HFFc6 (cell line): ENCODE measurements at regions not wholly inside any gene's neighbourhood (a gene's known extent, or its start where the extent isn't known, plus 50 kb on each side); places are given as distances from the start of the nearest gene placed in this dataset.

Experiments
- DNase-seq: peaks from one replicate; pipeline ENCODE4 v3.0.0-alpha.2; 2018
- H3K27ac Mint-ChIP-seq: 2 replicates; pipeline ENCODE4 v1.8.0; 2020; ENCODE audit warnings: mild to moderate bottlenecking, mixed read lengths
- H3K27me3 Mint-ChIP-seq: 2 replicates; pipeline ENCODE4 v1.8.0; 2021; ENCODE audit warnings: mild to moderate bottlenecking, moderate library complexity, mixed read lengths; ENCODE audit not compliant: insufficient read depth
- H3K36me3 Mint-ChIP-seq: 2 replicates; pipeline ENCODE4 v1.8.0; 2021; ENCODE audit warnings: low read depth, mixed read lengths
- H3K4me1 Mint-ChIP-seq: 2 replicates; pipeline ENCODE4 v1.8.0; 2020; ENCODE audit warnings: low read depth, mixed read lengths
- H3K4me3 Mint-ChIP-seq: 2 replicates; pipeline ENCODE4 v1.8.0; 2020; ENCODE audit warnings: mild to moderate bottlenecking, moderate library complexity, mixed read lengths
- H3K9me3 Mint-ChIP-seq: 2 replicates; pipeline ENCODE4 v1.8.0; 2020; ENCODE audit warnings: mild to moderate bottlenecking, mixed read lengths
- CTCF ChIP-seq: fragments of 200-600 bp; sonication (generic); IDR thresholded peaks from 2 replicates; pipeline ENCODE4 v1.5.0; 2021; ENCODE audit warnings: antibody characterized with exemption, mild to moderate bottlenecking

DNA sequence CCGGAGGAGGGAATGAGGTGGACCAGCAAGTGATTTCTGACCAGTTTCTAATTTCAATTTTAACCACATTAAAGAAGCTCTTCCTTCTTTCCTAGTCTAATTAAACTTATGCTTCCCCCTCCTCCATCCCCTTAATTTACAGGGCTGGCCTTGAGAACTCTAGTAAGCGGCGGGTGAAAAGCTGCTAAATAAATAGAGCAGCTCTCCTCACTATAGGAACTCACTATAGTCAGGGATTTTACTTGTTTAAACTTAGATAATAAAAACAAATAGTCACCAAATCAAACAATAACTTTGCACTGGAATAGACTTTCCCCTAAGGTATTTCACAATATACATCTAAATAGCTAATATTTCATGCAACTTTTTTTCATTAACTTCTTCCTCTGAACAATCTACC is 1838.2 kb upstream of the PRR20A start:
- Mint-ChIP-seq H3K4me3 (no peak overlapping the region), H3K36me3 (no peaks in the 10 kb centered on the region), H3K27me3 (no peaks in the 10 kb centered on the region), H3K4me1 (no peaks in the 10 kb centered on the region), H3K9me3 (peaks cover 34% of the 10 kb centered on the region), H3K27ac (no peak overlapping the region)
- DNase-seq = no peak
- no peak for TF ChIP-seq CTCF

DNA sequence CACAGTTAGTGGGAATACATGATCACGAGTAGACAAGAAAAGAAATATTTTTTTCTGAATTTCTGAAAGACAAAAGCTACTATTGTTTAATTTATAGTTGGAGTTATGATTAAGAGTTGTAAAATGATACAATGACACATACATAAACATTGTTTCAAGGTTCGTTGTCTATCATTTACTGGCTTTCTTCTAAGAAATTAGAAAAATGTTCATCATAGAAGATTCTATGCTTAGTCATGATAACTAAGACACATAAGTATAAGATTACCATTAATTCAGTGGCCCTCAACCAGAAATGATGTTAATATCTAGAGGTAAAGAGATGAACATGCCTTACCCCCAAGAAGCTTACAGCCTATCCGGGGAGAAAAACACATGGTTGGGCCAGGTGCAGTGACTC is 1832.8 kb upstream of the PRR20A start:
- Mint-ChIP-seq H3K27ac (no peak overlapping the region), H3K4me1 (no peaks in the 10 kb centered on the region), H3K27me3 (no peaks in the 10 kb centered on the region), H3K36me3 (no peaks in the 10 kb centered on the region; the same call in 1 of the 2 replicates), H3K4me3 (no peak overlapping the region), H3K9me3 (peaks cover 12% of the 10 kb centered on the region)
- TF ChIP-seq CTCF = no peak
- DNase-seq = no peak

GRCh38 chr13:55341891-55342290 is 1798.8 kb upstream of the PRR20A start:
- no peaks in the 10 kb centered on the region; the same call in 1 of the 2 replicates for H3K27me3 Mint-ChIP-seq

GRCh38 chr13:55345224-55345623 is 1795.5 kb upstream of the PRR20A start:
- Mint-ChIP-seq H3K27ac (no peak overlapping the region), H3K36me3 (no peaks in the 10 kb centered on the region), H3K27me3 (no peaks in the 10 kb centered on the region; the same call in 1 of the 2 replicates), H3K9me3 (peaks cover 41% of the 10 kb centered on the region), H3K4me3 (no peak overlapping the region), H3K4me1 (no peaks in the 10 kb centered on the region)
- DNase-seq = no peak
- no peak for TF ChIP-seq CTCF

More at GRCh38 chr13:55341891-55342290, 1798.8 kb upstream of the PRR20A start:
- Mint-ChIP-seq H3K4me3 (no peak overlapping the region), H3K9me3 (peaks cover 38% of the 10 kb centered on the region), H3K36me3 (no peaks in the 10 kb centered on the region), H3K27ac (no peak overlapping the region), H3K4me1 (no peaks in the 10 kb centered on the region)
- no peak for TF ChIP-seq CTCF
- no peak for DNase-seq

DNA sequence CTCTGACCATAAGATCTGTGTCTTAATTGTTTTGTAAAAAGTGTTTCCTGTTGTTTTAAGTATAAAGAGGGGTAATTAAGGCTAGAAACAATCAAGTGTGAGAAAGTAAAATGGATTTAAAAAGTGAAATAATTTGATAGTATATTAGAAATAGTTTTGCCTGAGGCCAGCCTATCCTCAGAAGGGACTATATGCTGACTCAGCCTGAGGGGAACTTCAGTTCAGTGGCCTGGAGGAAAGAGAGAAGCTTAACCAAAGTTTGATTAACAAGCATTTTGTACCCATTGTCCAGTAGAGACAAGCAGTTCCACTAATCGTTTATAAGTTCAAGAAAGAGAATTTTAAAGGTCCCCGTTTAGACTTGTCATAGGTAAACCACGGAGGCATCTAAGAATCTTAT is 1793.2 kb upstream of the PRR20A start:
- DNase-seq = no peak
- Mint-ChIP-seq H3K4me1 (no peaks in the 10 kb centered on the region), H3K9me3 (peaks cover 25% of the 10 kb centered on the region), H3K36me3 (no peaks in the 10 kb centered on the region), H3K27me3 (no peaks in the 10 kb centered on the region; the same call in 1 of the 2 replicates), H3K4me3 (no peak overlapping the region), H3K27ac (no peak overlapping the region)
- TF ChIP-seq CTCF = no peak

GRCh38 chr13:55359067-55359466 is 1781.7 kb upstream of the PRR20A start:
- no peak for TF ChIP-seq CTCF
- no peak overlapping the region for H3K27ac Mint-ChIP-seq
- H3K9me3 Mint-ChIP-seq = peaks cover 14% of the 10 kb centered on the region
- no peaks in the 10 kb centered on the region for H3K27me3 Mint-ChIP-seq
- H3K4me1 Mint-ChIP-seq = no peaks in the 10 kb centered on the region
- no peak overlapping the region for H3K4me3 Mint-ChIP-seq
- no peaks in the 10 kb centered on the region for H3K36me3 Mint-ChIP-seq
- no peak for DNase-seq
